Stomach (tissue), 4 donors: ENCODE measurements at regions not wholly inside any gene's neighbourhood (a gene's known extent, or its start where the extent isn't known, plus 50 kb on each side); places are given as distances from the start of the nearest gene placed in this dataset.

ENCODE experiments used
- POLR2A ChIP-seq, 4 donors: fragments of 450-650 bp; IDR thresholded peaks; one replicate each; pipeline ENCODE4 v1.6.1; 2016; ENCODE audit warnings: antibody characterized with exemption in 4 of 4, control low read depth in 2 of 4, mild to moderate bottlenecking in 1 of 4, moderate library complexity in 1 of 4
- POLR2AphosphoS5 ChIP-seq, 3 donors: sonication (generic); formaldehyde crosslinking; IDR thresholded peaks; one replicate each; pipeline ENCODE4 v1.6.1; 2016; ENCODE audit warnings: antibody characterized with exemption in 3 of 3
- TF ChIP-seq, protein P1 (sequence below), 7 experiments: fragments of 450-650 bp in 4 of 7; fragments of 200-600 bp in 3 of 7; sonication (generic) in 3 of 7; IDR thresholded peaks; one replicate each; pipeline ENCODE4 v1.5.1; 2016 to 2019; ENCODE audit warnings: antibody characterized with exemption in 7 of 7, control low read depth in 2 of 7, mild to moderate bottlenecking in 1 of 7

GRCh38 chr5:71864730-71865601, 145.9 kb downstream of the CARTPT start:
- TF ChIP-seq, protein P1, sequence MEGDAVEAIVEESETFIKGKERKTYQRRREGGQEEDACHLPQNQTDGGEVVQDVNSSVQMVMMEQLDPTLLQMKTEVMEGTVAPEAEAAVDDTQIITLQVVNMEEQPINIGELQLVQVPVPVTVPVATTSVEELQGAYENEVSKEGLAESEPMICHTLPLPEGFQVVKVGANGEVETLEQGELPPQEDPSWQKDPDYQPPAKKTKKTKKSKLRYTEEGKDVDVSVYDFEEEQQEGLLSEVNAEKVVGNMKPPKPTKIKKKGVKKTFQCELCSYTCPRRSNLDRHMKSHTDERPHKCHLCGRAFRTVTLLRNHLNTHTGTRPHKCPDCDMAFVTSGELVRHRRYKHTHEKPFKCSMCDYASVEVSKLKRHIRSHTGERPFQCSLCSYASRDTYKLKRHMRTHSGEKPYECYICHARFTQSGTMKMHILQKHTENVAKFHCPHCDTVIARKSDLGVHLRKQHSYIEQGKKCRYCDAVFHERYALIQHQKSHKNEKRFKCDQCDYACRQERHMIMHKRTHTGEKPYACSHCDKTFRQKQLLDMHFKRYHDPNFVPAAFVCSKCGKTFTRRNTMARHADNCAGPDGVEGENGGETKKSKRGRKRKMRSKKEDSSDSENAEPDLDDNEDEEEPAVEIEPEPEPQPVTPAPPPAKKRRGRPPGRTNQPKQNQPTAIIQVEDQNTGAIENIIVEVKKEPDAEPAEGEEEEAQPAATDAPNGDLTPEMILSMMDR (IDR thresholded peaks at IDR 0.05) = no peak
- TF ChIP-seq POLR2A (IDR thresholded peaks at IDR 0.05) = no peak
- TF ChIP-seq POLR2AphosphoS5 (IDR thresholded peaks at IDR 0.05) = peak in 2 of 3 donors; percentile 21 to 71
